Osteocyte (in vitro differentiated cells): ENCODE measurements at regions not wholly inside any gene's neighbourhood (a gene's known extent, or its start where the extent isn't known, plus 50 kb on each side); places are given as distances from the start of the nearest gene placed in this dataset.
"Not testable (repeated sequence)": the region's sequence is repeated elsewhere in the genome, so short reads cannot be mapped to it uniquely, and the experiment has no call there.

Experiments
- DNase-seq: peaks from one replicate; pipeline ENCODE4 v3.0.0; 2021; ENCODE audit warnings: mixed read lengths; ENCODE audit not compliant: unreplicated experiment; ENCODE audit errors: extremely low spot score
- H3K27ac Mint-ChIP-seq: one replicate; pipeline ENCODE4 v1.8.0; 2021; ENCODE audit warnings: mild to moderate bottlenecking, mixed read lengths; ENCODE audit not compliant: unreplicated experiment
- H3K27me3 Mint-ChIP-seq: one replicate; pipeline ENCODE4 v1.8.0; 2021; ENCODE audit warnings: mixed read lengths; ENCODE audit not compliant: unreplicated experiment
- H3K36me3 Mint-ChIP-seq: one replicate; pipeline ENCODE4 v1.8.0; 2021; ENCODE audit warnings: mixed read lengths; ENCODE audit not compliant: unreplicated experiment
- H3K4me1 Mint-ChIP-seq: one replicate; pipeline ENCODE4 v1.8.0; 2021; ENCODE audit warnings: mixed read lengths; ENCODE audit not compliant: unreplicated experiment
- H3K4me3 Mint-ChIP-seq: one replicate; pipeline ENCODE4 v1.8.0; 2021; ENCODE audit warnings: mild to moderate bottlenecking, moderate library complexity, mixed read lengths; ENCODE audit not compliant: unreplicated experiment
- H3K9me3 Mint-ChIP-seq: one replicate; pipeline ENCODE4 v1.8.0; 2021; ENCODE audit warnings: mixed read lengths; ENCODE audit not compliant: unreplicated experiment
- TF ChIP-seq, protein P1 (sequence below): fragments of 200-600 bp; sonication (generic); IDR thresholded peaks from 2 replicates; pipeline ENCODE4 v1.5.0; 2021; ENCODE audit warnings: antibody characterized with exemption, mild to moderate bottlenecking, moderate library complexity

DNA sequence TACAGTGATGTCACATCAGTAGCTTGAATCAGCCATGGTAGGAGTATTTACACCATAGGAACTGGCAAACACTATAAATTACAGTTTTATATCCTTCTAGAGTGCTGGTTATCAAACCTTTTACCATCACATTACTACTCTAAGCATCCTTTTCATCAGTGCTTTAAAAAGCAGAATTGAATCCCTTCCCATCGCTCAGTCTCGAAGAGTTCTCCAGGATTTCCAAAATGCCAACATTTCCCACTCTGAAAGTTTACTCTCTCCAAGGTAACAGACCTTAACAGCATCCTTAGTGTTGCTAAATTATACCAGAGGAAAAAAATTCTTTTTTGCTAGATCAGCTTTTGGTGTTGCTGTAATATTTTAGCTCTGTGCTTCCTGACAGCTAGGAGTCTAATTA lies 209.4 kb upstream of the USP15 start:
- TF ChIP-seq, protein P1, sequence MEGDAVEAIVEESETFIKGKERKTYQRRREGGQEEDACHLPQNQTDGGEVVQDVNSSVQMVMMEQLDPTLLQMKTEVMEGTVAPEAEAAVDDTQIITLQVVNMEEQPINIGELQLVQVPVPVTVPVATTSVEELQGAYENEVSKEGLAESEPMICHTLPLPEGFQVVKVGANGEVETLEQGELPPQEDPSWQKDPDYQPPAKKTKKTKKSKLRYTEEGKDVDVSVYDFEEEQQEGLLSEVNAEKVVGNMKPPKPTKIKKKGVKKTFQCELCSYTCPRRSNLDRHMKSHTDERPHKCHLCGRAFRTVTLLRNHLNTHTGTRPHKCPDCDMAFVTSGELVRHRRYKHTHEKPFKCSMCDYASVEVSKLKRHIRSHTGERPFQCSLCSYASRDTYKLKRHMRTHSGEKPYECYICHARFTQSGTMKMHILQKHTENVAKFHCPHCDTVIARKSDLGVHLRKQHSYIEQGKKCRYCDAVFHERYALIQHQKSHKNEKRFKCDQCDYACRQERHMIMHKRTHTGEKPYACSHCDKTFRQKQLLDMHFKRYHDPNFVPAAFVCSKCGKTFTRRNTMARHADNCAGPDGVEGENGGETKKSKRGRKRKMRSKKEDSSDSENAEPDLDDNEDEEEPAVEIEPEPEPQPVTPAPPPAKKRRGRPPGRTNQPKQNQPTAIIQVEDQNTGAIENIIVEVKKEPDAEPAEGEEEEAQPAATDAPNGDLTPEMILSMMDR, result no peak
- no peak overlapping the region for H3K27ac Mint-ChIP-seq
- DNase-seq, result no peak
- H3K4me3 Mint-ChIP-seq, result no peak overlapping the region
- peaks cover 5% of the 10 kb centered on the region for H3K27me3 Mint-ChIP-seq
- H3K4me1 Mint-ChIP-seq, result no peaks in the 10 kb centered on the region
- no peaks in the 10 kb centered on the region for H3K36me3 Mint-ChIP-seq
- no peaks in the 10 kb centered on the region for H3K9me3 Mint-ChIP-seq

DNA sequence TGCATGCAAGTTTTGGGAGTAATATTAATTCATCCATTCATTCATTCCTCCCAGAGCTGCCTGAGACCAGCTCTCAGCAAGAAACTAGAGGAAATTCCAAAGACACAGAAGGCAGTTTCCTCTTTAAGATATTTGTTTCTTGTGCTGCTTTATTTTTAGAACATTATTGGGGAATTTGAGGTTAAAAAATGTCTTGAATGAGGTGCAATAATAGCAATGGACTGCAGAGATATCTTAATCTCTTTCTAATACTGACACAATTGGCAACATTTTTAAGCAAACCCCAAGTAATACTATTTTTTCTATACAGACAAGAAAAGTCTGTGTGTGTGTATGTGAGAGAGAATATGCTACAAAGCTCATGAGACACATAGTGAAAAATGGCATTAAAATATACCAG lies 190.2 kb upstream of the USP15 start:
- peaks cover 12% of the 10 kb centered on the region for H3K27me3 Mint-ChIP-seq
- H3K4me3 Mint-ChIP-seq, result no peak overlapping the region
- TF ChIP-seq, protein P1, result no peak
- H3K9me3 Mint-ChIP-seq, result no peaks in the 10 kb centered on the region
- no peak overlapping the region for H3K27ac Mint-ChIP-seq
- DNase-seq, result no peak
- no peaks in the 10 kb centered on the region for H3K36me3 Mint-ChIP-seq
- no peaks in the 10 kb centered on the region for H3K4me1 Mint-ChIP-seq

DNA sequence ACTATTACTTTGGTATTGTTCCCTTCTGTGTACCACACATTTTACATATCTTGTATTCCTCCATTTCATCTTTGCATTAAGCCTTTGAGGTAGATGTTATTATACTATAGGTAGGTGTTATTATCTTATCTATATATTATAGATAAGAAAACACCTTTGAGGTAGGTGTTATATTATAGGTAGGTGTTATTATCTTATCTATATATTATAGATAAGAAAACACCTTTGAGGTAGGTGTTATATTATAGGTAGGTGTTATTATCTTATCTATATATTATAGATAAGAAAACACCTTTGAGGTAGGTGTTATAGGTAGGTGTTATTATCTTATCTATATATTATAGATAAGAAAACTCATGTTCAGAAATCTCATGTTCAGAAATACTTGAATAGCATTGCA lies 187.0 kb upstream of the USP15 start:
- H3K4me3 Mint-ChIP-seq, H3K27me3 Mint-ChIP-seq, DNase-seq, H3K27ac Mint-ChIP-seq, H3K36me3 Mint-ChIP-seq, H3K9me3 Mint-ChIP-seq, H3K4me1 Mint-ChIP-seq: not testable (repeated sequence)

DNA sequence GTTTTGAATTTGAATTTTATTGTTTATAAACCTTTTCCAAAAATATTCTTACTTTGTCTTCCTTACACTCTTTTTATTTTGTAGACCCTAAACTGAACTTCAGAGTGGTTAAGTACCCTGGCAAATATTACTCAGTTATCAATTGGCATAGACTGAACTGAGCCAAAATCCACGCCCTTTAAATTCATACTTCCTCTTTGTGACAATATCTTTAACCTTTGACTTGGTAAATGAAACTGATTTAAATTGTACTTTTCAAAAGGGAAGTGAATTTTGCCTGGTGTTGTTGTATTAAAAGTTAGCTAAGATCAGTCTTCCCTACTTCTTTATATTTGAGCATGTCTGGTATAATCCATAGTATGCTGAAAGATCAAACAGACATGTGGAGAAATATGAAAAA lies 184.3 kb upstream of the USP15 start:
- peaks cover 4% of the 10 kb centered on the region for H3K27me3 Mint-ChIP-seq
- H3K36me3 Mint-ChIP-seq, result no peaks in the 10 kb centered on the region
- no peaks in the 10 kb centered on the region for H3K4me1 Mint-ChIP-seq
- no peak overlapping the region for H3K27ac Mint-ChIP-seq
- DNase-seq, result no peak
- H3K4me3 Mint-ChIP-seq, result no peak overlapping the region
- TF ChIP-seq, protein P1, result no peak
- no peaks in the 10 kb centered on the region for H3K9me3 Mint-ChIP-seq

DNA sequence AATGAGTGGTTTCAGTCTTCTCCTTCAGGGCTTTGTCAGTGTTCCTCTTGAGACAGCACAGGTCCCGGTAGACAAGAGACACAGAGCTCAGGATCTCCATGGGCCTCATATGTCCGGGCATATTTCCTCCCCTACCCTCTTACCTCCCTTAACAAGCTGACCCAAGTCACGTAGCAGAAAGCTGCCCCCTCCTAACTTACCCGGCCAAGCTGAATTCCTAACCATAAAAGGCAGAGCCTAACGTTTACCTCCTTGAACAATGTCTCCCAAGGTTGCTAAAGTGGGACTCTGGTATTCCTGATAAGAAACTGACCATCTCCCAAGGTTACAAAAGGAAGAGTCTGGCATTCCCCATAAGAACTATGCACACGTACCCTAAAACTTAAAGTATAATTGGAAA lies 182.2 kb upstream of the USP15 start:
- TF ChIP-seq, protein P1, result no peak
- Mint-ChIP-seq H3K27me3 (peaks cover 4% of the 10 kb centered on the region), H3K4me3 (no peak overlapping the region), H3K9me3 (no peaks in the 10 kb centered on the region), H3K36me3 (no peaks in the 10 kb centered on the region), H3K27ac (no peak overlapping the region), H3K4me1 (no peaks in the 10 kb centered on the region)
- no peak for DNase-seq

DNA sequence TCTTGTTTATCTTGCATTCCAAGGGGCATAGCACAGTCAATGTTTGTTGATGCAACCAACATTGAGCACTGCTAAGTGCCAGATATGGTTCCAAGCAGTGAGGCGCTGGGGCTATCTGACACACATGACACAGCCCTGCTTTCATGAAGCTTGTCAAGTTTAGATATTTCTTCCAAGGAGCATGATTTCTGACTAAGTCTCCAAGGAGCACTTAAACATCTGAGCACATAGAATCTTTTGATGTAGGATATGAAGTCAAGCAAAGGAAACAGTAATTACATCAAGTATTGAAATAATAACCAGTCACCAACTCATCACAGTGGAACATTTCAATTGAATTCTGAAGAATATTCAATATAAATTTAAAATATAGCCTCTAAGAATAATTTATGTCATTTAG lies 177.8 kb upstream of the USP15 start:
- TF ChIP-seq, protein P1, result no peak
- no peaks in the 10 kb centered on the region for H3K36me3 Mint-ChIP-seq
- no peaks in the 10 kb centered on the region for H3K4me1 Mint-ChIP-seq
- H3K4me3 Mint-ChIP-seq, result no peak overlapping the region
- no peak overlapping the region for H3K27ac Mint-ChIP-seq
- no peak for DNase-seq
- H3K9me3 Mint-ChIP-seq, result peaks cover 5% of the 10 kb centered on the region
- no peaks in the 10 kb centered on the region for H3K27me3 Mint-ChIP-seq
